ENCODE measurements at regions not wholly inside any gene's neighbourhood (a gene's known extent, or its start where the extent isn't known, plus 50 kb on each side); places are given as distances from the start of the nearest gene placed in this dataset.

GRCh38 chr1:87715052-87715451, 386.4 kb downstream of the LMO4 start:
- DNase-seq (ENCODE audit: low spot score in 2 of 2) = no peak
- intact Hi-C loops (cut with DNase I; ENCODE audit: low total_unique reads) = no loop called here
- TF ChIP-seq POLR2A (IDR thresholded peaks at IDR 0.05) (no peak), CTCF (IDR thresholded peaks at IDR 0.05) (no peak)
- no peak overlapping the region for H3K4me3 ChIP-seq (ENCODE audit: low read depth, poor library complexity, severe bottlenecking)
- WGBS, 2 donors = 72 to 83% methylated on average over 3 of the region's 3 CpGs

GRCh38 chr1:87715471-87715870, 386.8 kb downstream of the LMO4 start:
- 23 to 79% methylated on average over 2 of the region's 2 CpGs for WGBS, 2 donors
- H3K4me3 ChIP-seq (ENCODE audit: low read depth, poor library complexity, severe bottlenecking) = no peak overlapping the region
- intact Hi-C loops (cut with DNase I; ENCODE audit: low total_unique reads) = no loop called here
- TF ChIP-seq CTCF (IDR thresholded peaks at IDR 0.05) (no peak), POLR2A (IDR thresholded peaks at IDR 0.05) (no peak)
- no peak for DNase-seq (ENCODE audit: low spot score in 2 of 2)

GRCh38 chr1:87717157-87717670, 388.5 kb downstream of the LMO4 start:
- H3K4me3 ChIP-seq (ENCODE audit: low read depth, poor library complexity, severe bottlenecking) = no peak overlapping the region
- intact Hi-C loops (cut with DNase I; ENCODE audit: low total_unique reads) = no loop called here
- TF ChIP-seq CTCF (IDR thresholded peaks at IDR 0.05) = no peak
- TF ChIP-seq POLR2A (IDR thresholded peaks at IDR 0.05) = no peak
- 64 to 83% methylated on average over 2 of the region's 2 CpGs for WGBS, 2 donors
- DNase-seq (ENCODE audit: low spot score in 2 of 2) = no peak

- no peak for DNase-seq (ENCODE audit: low spot score in 2 of 2)
- H3K4me3 ChIP-seq (ENCODE audit: low read depth, poor library complexity, severe bottlenecking) = no peak overlapping the region
- intact Hi-C loops (cut with DNase I; ENCODE audit: low total_unique reads) = no loop called here
- TF ChIP-seq POLR2A (IDR thresholded peaks at IDR 0.05) (no peak), CTCF (IDR thresholded peaks at IDR 0.05) (no peak)
- WGBS, 2 donors = 43 to 54% methylated on average over 1 of the region's 1 CpG
These were observed 389.7 kb downstream of the LMO4 start for GRCh38 chr1:87718241-87718950.

- intact Hi-C loops (cut with DNase I; ENCODE audit: low total_unique reads) = no loop called here
- DNase-seq (ENCODE audit: low spot score in 2 of 2) = no peak
- WGBS, 2 donors = 56 to 57% methylated on average over 3 of the region's 3 CpGs
- H3K4me3 ChIP-seq (ENCODE audit: low read depth, poor library complexity, severe bottlenecking) = no peak overlapping the region
- no peak for TF ChIP-seq POLR2A (IDR thresholded peaks at IDR 0.05)
- TF ChIP-seq CTCF (IDR thresholded peaks at IDR 0.05) = no peak
These were observed 391.0 kb downstream of the LMO4 start for GRCh38 chr1:87719658-87720057.

- intact Hi-C loops (cut with DNase I; ENCODE audit: low total_unique reads) = no loop called here
- no peak overlapping the region for H3K4me3 ChIP-seq (ENCODE audit: low read depth, poor library complexity, severe bottlenecking)
- TF ChIP-seq POLR2A (IDR thresholded peaks at IDR 0.05) (no peak), CTCF (IDR thresholded peaks at IDR 0.05) (no peak)
- DNase-seq (ENCODE audit: low spot score in 2 of 2) = no peak
- 69 to 75% methylated on average over 2 of the region's 2 CpGs for WGBS, 2 donors
These were observed 391.9 kb downstream of the LMO4 start for GRCh38 chr1:87720561-87720960.

Measured in lower leg skin (tissue), 4 donors.